ENCODE measurements at regions not wholly inside any gene's neighbourhood (a gene's known extent, or its start where the extent isn't known, plus 50 kb on each side); places are given as distances from the start of the nearest gene placed in this dataset.

- no peak overlapping the region for H2AFZ ChIP-seq
- no peak for DNase-seq (ENCODE audit: low spot score)
- no peaks in the 10 kb centered on the region for H3K9me3 ChIP-seq (ENCODE audit: low read depth)
Measured at GRCh38 chr6:747921-748320, 55.0 kb upstream of the EXOC2 start.

GRCh38 chr6:747028-747427 lies 54.1 kb upstream of the EXOC2 start:
- H3K9me3 ChIP-seq (ENCODE audit: low read depth) = no peaks in the 10 kb centered on the region
- WGBS (ENCODE audit: low lambda C conversion rate, missing lambda C conversion rate) = 91% methylated on average over 4 of the region's 4 CpGs
- H3K36me3 ChIP-seq (replicated peaks; ENCODE audit: insufficient read depth, low read depth) = no peaks in the 10 kb centered on the region
- H3K4me3 ChIP-seq = no peak overlapping the region
- H3K27ac ChIP-seq = no peak overlapping the region
- no peaks in the 10 kb centered on the region for H3K9me2 ChIP-seq (replicated peaks; ENCODE audit: insufficient read depth)
- no peak for DNase-seq (ENCODE audit: low spot score)
- no peaks in the 10 kb centered on the region for H4K20me1 ChIP-seq (ENCODE audit: insufficient read depth, poor library complexity, severe bottlenecking)
- no peaks in the 10 kb centered on the region for H3K4me1 ChIP-seq (ENCODE audit: insufficient read depth)
- no peak overlapping the region for H2AFZ ChIP-seq
- no peak for TF ChIP-seq CTCF (IDR thresholded peaks at IDR 0.05; ENCODE audit: poor library complexity)
- no peak for TF ChIP-seq EZH2phosphoT487 (IDR thresholded peaks at IDR 0.05; ENCODE audit: low read depth, severe bottlenecking, unreplicated experiment)
- no peak overlapping the region for H3K4me2 ChIP-seq
- no peaks in the 10 kb centered on the region for H3K79me2 ChIP-seq
- H3K27me3 ChIP-seq = no peaks in the 10 kb centered on the region

More at GRCh38 chr6:747921-748320, 55.0 kb upstream of the EXOC2 start:
- no peaks in the 10 kb centered on the region for H3K27me3 ChIP-seq
- H3K4me2 ChIP-seq = no peak overlapping the region
- no peak overlapping the region for H3K27ac ChIP-seq
- H3K4me1 ChIP-seq (ENCODE audit: insufficient read depth) = no peaks in the 10 kb centered on the region
- H3K9me2 ChIP-seq (replicated peaks; ENCODE audit: insufficient read depth) = no peaks in the 10 kb centered on the region
- H3K79me2 ChIP-seq = no peaks in the 10 kb centered on the region
- WGBS (ENCODE audit: low lambda C conversion rate, missing lambda C conversion rate) = 81% methylated on average over 4 of the region's 4 CpGs
- no peak overlapping the region for H3K4me3 ChIP-seq
- H3K36me3 ChIP-seq (replicated peaks; ENCODE audit: insufficient read depth, low read depth) = no peaks in the 10 kb centered on the region
- H4K20me1 ChIP-seq (ENCODE audit: insufficient read depth, poor library complexity, severe bottlenecking) = no peaks in the 10 kb centered on the region
- no peak for TF ChIP-seq CTCF (IDR thresholded peaks at IDR 0.05; ENCODE audit: poor library complexity)
- TF ChIP-seq EZH2phosphoT487 (IDR thresholded peaks at IDR 0.05; ENCODE audit: low read depth, severe bottlenecking, unreplicated experiment) = no peak
- no peak for TF ChIP-seq EZH2 (IDR thresholded peaks at IDR 0.05; ENCODE audit: borderline replicate concordance)

DNA sequence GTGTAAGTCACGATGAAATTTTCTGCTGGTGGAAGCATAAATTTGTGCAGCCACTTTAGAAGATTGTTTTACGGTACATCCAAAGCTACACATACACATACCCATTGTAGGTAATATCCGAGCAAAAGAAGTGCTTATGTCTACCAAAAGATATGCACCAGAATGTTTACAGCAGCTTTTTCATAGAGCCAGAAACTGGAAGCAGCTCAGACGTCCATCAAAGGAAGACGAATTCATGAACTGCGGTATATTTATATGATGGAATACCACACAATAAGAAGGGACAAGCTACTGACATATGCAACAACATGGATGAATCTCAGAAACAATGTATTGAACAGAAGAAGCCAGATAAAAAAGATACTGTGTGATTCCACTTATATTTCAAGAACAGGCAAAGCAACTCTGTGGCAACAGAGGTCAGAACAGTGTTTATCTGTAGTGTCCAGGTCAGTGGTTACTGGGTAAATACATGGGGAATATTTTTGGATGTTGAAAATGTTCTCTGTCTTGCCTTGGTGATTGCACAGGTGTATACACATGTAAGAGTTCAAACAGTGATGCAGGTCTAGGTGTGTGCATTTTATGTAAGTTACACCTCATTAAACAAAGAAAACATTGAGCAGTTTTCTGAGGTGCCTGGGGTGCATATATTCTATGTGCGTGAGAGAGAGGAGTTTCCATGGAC lies 51.9 kb upstream of the EXOC2 start:
- no peaks in the 10 kb centered on the region for H3K9me3 ChIP-seq (ENCODE audit: low read depth)
- DNase-seq (ENCODE audit: low spot score) = no peak
- TF ChIP-seq CTCF (IDR thresholded peaks at IDR 0.05; ENCODE audit: poor library complexity) (no peak), EZH2 (IDR thresholded peaks at IDR 0.05; ENCODE audit: borderline replicate concordance) (no peak), EZH2phosphoT487 (IDR thresholded peaks at IDR 0.05; ENCODE audit: low read depth, severe bottlenecking, unreplicated experiment) (no peak)
- no peaks in the 10 kb centered on the region for H3K36me3 ChIP-seq (replicated peaks; ENCODE audit: insufficient read depth, low read depth)
- no peak overlapping the region for H3K27ac ChIP-seq
- 89% methylated on average over 7 of the region's 7 CpGs for WGBS (ENCODE audit: low lambda C conversion rate, missing lambda C conversion rate)
- no peaks in the 10 kb centered on the region for H3K27me3 ChIP-seq
- no peaks in the 10 kb centered on the region for H3K79me2 ChIP-seq
- H3K4me1 ChIP-seq (ENCODE audit: insufficient read depth) = no peaks in the 10 kb centered on the region
- H4K20me1 ChIP-seq (ENCODE audit: insufficient read depth, poor library complexity, severe bottlenecking) = no peaks in the 10 kb centered on the region
- H3K4me2 ChIP-seq = no peak overlapping the region
- H3K4me3 ChIP-seq = no peak overlapping the region
- no peak overlapping the region for H2AFZ ChIP-seq
- no peaks in the 10 kb centered on the region for H3K9me2 ChIP-seq (replicated peaks; ENCODE audit: insufficient read depth)

Measured in hepatocyte (in vitro differentiated cells).